ENCODE measurements at regions not wholly inside any gene's neighbourhood (a gene's known extent, or its start where the extent isn't known, plus 50 kb on each side); places are given as distances from the start of the nearest gene placed in this dataset.

DNA sequence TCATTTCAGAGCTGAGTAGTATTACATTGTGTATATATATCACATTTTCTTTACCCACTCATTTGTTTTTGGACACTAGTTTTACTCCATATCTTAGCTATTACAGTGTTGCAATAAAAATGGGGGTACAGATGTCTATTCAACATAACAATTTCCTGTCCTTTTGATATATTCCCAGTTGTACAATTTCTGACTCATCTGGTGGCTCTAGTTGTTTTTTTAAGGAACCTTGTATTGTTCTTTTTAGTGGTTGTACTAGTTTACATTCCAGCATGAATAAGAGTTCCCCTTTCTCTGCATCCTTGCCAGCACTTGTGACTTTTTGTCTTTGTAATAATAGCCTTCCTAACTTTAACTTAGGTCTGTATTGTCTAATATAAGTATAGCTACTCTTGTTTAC, 739.9 kb downstream of the XPNPEP1 start:
- ATAC-seq = no peak

GRCh38 chr10:109178591-109178990, 744.7 kb downstream of the XPNPEP1 start:
- ATAC-seq = no peak

DNA sequence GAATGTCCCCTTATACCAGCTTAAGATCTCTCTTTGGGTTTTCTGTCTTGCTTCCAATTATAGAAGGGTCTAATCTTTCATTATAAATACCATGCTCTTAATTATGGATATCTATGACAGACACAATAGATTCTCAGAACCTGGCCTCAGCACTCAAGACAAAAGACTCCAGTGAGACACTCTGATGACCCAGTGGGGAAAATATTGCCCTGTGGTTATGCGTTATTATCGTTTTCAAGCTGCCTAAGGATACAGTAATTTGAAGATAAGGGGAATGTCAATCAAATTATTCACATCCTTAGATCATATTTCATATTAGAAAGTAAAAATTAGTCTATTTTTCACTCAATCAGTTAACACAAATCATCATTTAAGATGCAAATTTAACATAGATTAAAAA, 748.8 kb downstream of the XPNPEP1 start:
- ATAC-seq = no peak

DNA sequence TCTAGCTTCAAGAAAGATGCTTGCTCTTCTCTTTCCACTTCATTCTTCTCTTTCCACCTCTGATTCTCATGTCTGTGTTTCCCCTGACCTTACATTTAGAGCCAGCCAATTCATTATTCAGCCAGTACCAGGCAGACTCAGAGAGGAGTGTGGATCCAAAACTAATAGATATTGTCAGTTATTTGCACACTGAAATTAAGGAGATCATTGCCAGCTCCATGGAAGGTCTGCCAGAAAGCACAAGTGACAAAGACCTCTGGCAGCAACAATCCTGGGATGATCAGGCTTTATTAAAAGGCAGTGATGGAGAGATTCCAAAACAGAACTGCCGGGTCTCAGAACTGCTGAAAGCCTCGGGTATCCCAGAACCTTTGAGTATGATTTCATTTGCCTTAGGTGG, 749.4 kb downstream of the XPNPEP1 start:
- no peak for ATAC-seq

DNA sequence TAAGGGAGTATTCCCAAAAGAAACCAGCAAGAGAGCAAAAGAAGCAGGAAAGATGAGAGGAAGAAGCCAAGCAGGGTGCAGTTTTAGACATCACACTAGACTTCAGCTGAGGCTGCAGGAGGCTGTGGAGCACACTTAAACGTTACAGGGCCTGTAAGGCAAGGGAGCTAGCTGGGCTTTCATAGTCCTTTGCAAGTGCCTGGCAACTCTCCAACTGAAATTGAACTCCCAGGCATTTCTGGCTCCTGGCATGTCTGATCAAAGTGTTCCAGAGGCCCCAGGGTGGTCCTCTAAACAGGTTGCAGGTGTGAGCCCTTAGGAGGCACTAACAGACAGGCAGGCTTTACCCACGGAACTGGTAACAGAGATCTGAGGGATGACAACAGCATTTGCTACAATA, 750.2 kb downstream of the XPNPEP1 start:
- no peak for ATAC-seq

DNA sequence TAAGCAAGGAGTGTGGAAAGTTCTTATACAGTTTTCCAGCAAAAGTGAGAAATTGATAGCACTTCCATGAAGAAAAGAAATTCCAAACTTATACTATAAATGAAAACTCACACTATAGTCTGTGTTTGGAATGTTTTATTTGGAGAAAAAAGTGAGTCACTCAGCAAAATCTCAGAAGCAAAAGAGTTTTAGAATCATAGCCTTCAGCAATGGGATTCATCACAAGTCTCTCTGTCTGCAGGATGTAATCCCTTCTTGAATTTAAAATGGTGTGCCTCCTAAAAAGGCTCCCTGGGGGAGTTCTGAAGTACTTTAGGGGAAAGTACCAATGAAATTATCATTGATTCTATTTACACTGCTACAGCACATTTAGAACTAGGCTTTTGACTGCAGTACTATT, 756.4 kb downstream of the XPNPEP1 start:
- ATAC-seq = no peak

- no peak for ATAC-seq
Measured at GRCh38 chr10:109159351-109159750, 764.0 kb downstream of the XPNPEP1 start.

- no peak for ATAC-seq
Measured at GRCh38 chr10:109156396-109156795, 766.9 kb downstream of the XPNPEP1 start.

- ATAC-seq = no peak
Measured at GRCh38 chr10:109149666-109150350, 773.5 kb downstream of the XPNPEP1 start.

GRCh38 chr10:109127363-109127762, 795.9 kb downstream of the XPNPEP1 start:
- ATAC-seq = no peak

- ATAC-seq = no peak
Measured at GRCh38 chr10:109126541-109126940, 796.8 kb downstream of the XPNPEP1 start.

DNA sequence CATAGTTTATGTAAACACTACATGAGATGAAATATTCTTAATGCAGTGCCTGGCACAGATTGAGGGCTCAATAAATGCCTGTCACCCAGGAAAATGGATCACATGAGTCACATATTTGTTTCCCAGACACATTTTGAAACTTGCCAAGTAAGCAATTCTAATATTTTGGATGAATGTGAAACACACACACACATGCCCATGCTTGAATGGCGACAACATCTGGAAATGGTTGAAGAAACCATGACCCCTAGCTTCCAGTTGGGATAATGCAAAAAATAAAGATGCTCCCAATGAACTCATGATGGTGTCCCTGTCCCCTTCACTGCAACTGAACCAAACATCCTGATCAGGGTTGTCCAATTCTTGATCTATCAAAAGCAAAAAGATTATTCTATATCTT, 797.3 kb downstream of the XPNPEP1 start:
- ATAC-seq = no peak

DNA sequence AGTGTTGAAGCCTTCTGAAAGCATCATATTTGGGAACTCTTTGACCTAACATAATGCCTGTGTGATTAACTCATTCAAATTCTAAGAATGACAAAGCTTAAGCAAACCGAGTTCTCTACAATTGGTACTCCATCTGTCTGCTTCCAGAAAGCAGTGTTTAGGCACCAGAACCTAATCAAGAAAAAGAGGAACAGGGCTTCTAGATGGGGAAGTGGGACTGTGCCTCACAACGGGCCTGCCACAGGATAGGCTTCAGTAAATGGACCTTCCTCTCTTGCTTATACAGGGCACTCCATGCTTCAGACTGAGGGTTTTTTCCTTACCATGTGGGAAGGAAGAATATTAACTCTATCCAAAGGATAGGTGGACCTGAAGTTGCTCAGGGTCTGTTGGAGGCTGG, 808.1 kb downstream of the XPNPEP1 start:
- no peak for ATAC-seq

DNA sequence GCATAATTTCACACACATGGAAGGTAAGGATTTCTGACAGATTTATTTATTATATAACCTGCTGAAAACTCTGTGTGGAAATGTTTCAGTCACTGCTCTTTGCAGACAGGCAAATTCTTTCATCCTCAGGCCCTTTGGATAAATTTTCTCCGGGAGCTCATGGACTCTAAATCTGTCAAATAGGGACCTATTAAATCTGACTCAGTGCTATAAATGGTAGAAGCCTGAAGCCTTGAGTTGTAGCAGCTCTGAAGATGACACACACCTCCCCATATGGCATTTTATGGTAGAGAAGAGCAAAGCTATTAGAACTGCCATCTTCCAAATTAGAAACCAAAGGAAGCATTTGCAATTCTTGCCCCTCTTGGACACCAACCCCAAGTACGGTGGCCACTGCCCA, 808.7 kb downstream of the XPNPEP1 start:
- ATAC-seq = no peak

GRCh38 chr10:109106604-109107003, 816.7 kb downstream of the XPNPEP1 start:
- ATAC-seq = no peak

DNA sequence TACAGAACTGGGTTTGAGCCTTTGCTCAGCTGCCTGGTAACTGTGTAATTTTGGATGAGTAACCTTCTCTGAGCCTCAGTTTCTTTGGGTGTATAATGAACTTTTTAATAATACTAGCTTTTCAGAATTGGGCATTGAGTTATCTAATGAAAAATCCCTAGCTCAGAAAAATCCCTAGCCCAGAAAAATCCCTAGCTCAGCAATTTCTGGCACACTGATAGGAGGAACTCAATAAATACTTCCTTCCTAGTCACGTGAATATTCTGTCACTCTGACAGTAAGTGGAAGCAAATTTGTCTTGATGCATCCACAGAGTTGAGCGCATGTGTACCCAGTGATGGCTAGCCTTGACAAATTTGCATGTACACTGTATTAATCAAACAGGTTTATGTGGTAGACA, 817.6 kb downstream of the XPNPEP1 start:
- no peak for ATAC-seq

- ATAC-seq = no peak
Measured at GRCh38 chr10:109104806-109105205, 818.5 kb downstream of the XPNPEP1 start.

DNA sequence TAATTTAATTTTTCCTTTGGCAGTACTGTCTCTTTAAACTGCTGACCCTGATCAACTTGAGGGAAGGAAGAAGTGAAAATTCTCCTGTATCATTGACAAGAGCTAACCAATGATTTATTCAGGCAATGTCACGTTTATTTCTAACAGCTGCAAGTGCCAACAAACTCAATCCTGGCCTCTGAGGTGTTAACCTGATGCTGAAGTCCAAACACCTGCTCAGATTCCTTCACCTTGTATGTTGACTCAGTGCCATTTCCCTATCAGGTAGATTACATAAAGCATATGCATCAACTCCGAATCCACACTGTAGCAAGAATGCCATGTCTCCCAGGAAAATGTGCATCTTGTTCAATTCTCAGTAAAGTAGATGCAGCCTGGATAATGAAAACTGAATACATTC, 820.0 kb downstream of the XPNPEP1 start:
- ATAC-seq = no peak

DNA sequence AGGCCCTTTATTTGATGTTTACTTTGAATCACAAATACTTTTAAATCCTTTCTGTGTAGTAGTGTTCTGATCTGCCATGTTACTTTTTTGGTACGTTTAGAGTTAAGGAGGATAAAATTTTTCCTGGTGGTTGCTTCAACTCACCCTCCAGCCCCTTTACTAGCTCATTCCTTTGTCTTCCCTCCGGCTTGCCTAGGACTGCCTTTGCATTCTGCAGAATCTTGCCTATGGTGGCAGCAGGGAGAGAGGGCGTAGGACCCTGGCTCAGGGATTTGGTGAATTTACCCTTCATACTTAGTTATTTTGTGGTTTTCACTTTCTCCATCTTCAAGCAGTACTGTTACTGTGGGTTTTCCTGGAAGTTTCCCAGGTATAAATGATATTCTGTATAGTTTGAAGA, 833.5 kb downstream of the XPNPEP1 start:
- no peak for ATAC-seq

DNA sequence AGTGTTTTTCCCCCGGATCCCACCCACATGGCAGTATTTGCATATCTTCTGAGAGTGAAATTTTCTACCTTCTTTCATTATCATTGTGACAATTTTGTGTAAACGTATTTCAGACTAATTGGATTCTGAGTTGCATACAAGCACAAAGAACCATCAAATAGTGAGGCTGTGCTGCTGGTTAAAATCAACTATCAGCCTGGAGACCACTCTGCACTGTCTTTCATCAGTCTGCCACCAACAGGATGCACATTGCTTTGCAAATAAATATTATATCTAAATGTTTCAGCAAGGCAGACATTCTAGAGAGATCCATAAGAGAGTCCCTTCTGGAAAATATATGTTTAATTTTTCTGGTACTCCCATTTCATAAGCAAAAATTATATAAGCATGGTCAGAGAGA, 851.8 kb downstream of the XPNPEP1 start:
- no peak for ATAC-seq

- ATAC-seq = no peak
Measured at GRCh38 chr10:109070492-109070891, 852.8 kb downstream of the XPNPEP1 start.

DNA sequence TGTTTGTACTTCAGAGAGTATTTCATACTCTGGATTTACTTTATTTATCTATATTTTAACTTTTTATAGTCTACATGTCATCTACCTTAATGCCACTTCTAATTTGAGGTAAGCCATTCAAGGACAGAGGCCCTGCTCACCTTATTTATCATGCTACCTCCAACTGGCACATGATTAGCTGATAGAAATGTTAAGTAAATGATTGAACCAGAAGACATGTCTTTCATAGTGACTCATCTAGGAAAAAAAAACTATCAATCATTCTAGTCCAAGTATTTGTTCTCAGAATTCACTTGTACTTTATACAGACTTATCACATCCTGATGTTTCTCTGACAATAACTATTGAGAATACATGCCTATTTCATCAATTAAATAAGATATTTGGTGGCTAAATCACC, 856.3 kb downstream of the XPNPEP1 start:
- no peak for ATAC-seq

DNA sequence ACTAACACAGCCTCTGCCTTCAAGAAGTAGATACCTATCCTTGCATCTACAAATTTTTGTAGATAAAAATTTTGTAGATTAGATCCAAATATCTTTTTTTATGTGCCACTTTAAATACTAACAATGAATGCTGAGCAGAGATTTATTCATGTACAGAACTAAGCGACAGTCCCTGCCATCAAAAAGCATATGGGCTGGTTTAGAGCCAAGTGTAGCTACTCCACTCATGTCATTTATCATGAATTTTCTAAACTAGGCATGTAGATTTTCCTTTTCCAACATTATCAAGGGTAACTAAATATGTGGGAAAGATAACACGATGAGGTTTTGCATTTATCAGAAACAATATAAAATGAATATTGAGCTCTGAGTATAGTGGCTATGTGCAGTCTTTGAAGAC, 857.5 kb downstream of the XPNPEP1 start:
- no peak for ATAC-seq

DNA sequence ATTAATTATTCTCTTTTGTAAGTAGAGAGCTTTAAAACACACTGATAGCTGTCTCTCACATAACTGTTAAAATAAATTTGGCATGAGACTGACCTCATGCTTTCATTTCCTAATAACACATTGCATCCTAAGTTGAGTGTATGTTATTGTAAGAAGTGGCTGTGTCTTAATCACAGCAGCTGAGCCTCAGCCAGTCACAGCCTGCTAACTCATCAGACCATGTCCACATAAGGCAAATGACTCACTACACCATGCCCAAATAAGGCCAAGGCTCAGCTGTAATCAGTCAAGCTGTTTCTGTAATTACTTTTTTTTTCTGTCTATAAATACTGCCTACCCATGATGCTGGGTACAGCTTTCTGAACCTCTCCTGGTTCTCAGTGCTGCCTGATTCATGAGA, 860.9 kb downstream of the XPNPEP1 start:
- no peak for ATAC-seq

DNA sequence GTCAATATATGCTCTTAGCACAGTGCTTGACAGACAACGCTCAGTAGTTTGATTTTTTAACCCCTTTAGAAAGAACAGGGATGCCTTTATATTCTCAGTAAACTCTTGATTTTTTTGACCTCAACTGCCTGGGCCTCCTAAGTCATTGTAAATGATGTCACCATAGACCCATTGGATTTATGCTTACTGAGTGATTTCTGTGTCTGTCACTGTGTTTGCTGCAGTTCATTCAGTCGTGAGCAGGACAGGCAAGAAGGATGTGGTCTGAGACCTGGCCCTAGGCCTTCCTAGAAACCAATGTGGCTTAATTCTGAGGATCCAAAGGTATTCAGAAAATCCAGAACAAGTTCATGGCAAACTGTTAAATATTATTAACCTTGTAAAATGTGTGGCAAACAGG, 868.1 kb downstream of the XPNPEP1 start:
- ATAC-seq = no peak

DNA sequence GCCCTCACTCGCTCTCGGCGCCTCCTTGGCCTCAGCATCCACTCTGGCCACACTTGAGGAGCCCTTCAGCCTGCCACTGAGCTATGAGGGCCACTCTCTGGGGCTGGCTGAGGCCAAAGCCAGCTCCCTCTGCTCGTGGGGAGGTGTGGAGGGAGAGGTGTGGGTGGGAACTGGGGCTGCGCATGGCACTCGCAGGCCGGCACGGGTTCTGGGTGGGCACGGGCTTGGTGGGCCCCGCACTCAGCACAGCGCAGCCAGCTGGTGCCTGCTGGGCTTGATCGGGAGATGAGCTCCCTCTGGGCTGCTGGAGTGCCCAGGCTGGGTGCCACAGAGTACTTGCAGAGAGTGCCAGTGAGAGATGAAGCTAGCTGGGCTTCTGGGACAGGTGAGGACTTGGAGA, 875.5 kb downstream of the XPNPEP1 start:
- no peak for ATAC-seq
